ENCODE measurements at regions not wholly inside any gene's neighbourhood (a gene's known extent, or its start where the extent isn't known, plus 50 kb on each side); places are given as distances from the start of the nearest gene placed in this dataset.

DNA sequence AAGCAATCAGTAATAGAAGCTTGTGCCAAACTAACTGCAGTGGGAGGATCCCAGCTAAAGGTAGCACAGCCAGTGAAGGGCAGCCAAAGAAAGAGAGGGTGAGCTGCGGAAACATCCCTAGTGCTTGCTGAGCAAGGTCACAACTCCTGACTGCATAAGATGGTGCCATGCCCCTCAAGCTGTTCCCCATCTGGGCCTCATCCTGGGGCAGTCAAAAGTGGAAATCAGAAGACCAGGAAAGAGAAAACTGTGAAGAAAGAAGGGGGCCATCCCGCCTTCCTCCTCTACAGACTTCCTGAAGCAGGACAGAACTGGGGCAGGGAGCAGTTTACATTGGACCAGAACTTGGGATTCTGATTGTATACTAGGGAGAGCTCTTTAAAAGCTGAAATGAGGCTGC is 159.2 kb downstream of the TNFSF13B start:
- TF ChIP-seq SP1 (IDR thresholded peaks at IDR 0.05) (no peak), HDGF (IDR thresholded peaks at IDR 0.05; ENCODE audit: borderline replicate concordance) (no peak), FOXA1 (IDR thresholded peaks at IDR 0.05) (no peak), NFRKB (IDR thresholded peaks at IDR 0.05) (no peak), FOXK2 (IDR thresholded peaks at IDR 0.05) (no peak), ELF4 (IDR thresholded peaks at IDR 0.05) (no peak), FOXM1 (IDR thresholded peaks at IDR 0.05; ENCODE audit: borderline replicate concordance) (no peak), SUZ12 (IDR thresholded peaks at IDR 0.05) (no peak), ARNT (IDR thresholded peaks at IDR 0.05) (no peak), ZNF384 (IDR thresholded peaks at IDR 0.05) (no peak), CTBP1 (IDR thresholded peaks at IDR 0.05; ENCODE audit: borderline replicate concordance) (no peak)
